Erythroblast (primary cell): ENCODE measurements at regions not wholly inside any gene's neighbourhood (a gene's known extent, or its start where the extent isn't known, plus 50 kb on each side); places are given as distances from the start of the nearest gene placed in this dataset.

Experiments used
- DNase-seq, 2 experiments: peaks; one replicate each; lab custom pipeline; 2025; lab: John Stamatoyannopoulos, UW
- GATA1 ChIP-seq: IDR thresholded peaks from 2 replicates; pipeline ENCODE4 v1.6.1; 2011; ENCODE audit warnings: low read depth, mild to moderate bottlenecking, control low read depth, low read length, moderate library complexity
- POLR2A ChIP-seq: IDR thresholded peaks from 2 replicates; pipeline ENCODE4 v1.6.1; 2011; ENCODE audit warnings: mild to moderate bottlenecking, low read length

GRCh38 chr13:44169018-44169911, 204.4 kb upstream of the SERP2 start:
- no peak for TF ChIP-seq POLR2A
- no peak for TF ChIP-seq GATA1
- DNase-seq: no peak

- TF ChIP-seq POLR2A: no peak
- no peak for TF ChIP-seq GATA1
- no peak for DNase-seq
Observed at GRCh38 chr13:44170731-44171130, 202.9 kb upstream of the SERP2 start.

- no peak for DNase-seq
- TF ChIP-seq GATA1: no peak
- TF ChIP-seq POLR2A: no peak
Observed at GRCh38 chr13:44171156-44171555, 202.5 kb upstream of the SERP2 start.

- TF ChIP-seq GATA1: no peak
- TF ChIP-seq POLR2A: no peak
- DNase-seq: no peak
Observed at GRCh38 chr13:44171861-44172260, 201.8 kb upstream of the SERP2 start.

GRCh38 chr13:44172281-44172810, 201.3 kb upstream of the SERP2 start:
- no peak for DNase-seq
- no peak for TF ChIP-seq GATA1
- TF ChIP-seq POLR2A: no peak

- DNase-seq: peak; percentile 82 to 83
- TF ChIP-seq POLR2A (no peak), GATA1 (no peak)
Observed at GRCh38 chr13:44174769-44175425, 198.7 kb upstream of the SERP2 start.

GRCh38 chr13:44176173-44176572, 197.5 kb upstream of the SERP2 start:
- no peak for TF ChIP-seq GATA1
- TF ChIP-seq POLR2A: no peak

GRCh38 chr13:44180876-44181536, 192.6 kb upstream of the SERP2 start:
- TF ChIP-seq GATA1: no peak
- no peak for TF ChIP-seq POLR2A

More at GRCh38 chr13:44176173-44176572, 197.5 kb upstream of the SERP2 start:
- DNase-seq: no peak

GRCh38 chr13:44181931-44182330, 191.7 kb upstream of the SERP2 start:
- no peak for DNase-seq
- TF ChIP-seq GATA1 (no peak), POLR2A (no peak)

More at GRCh38 chr13:44180876-44181536, 192.6 kb upstream of the SERP2 start:
- DNase-seq: no peak

GRCh38 chr13:44184740-44185139, 188.9 kb upstream of the SERP2 start:
- TF ChIP-seq GATA1 (no peak), POLR2A (no peak)
- no peak for DNase-seq

- TF ChIP-seq GATA1 (no peak), POLR2A (no peak)
Observed at GRCh38 chr13:44188257-44188656, 185.4 kb upstream of the SERP2 start.

GRCh38 chr13:44189085-44189484, 184.5 kb upstream of the SERP2 start:
- no peak for TF ChIP-seq POLR2A
- TF ChIP-seq GATA1: no peak
- DNase-seq: no peak

More at GRCh38 chr13:44188257-44188656, 185.4 kb upstream of the SERP2 start:
- peak in 1 of 2 experiments; percentile 38 for DNase-seq

GRCh38 chr13:44191103-44191502, 182.5 kb upstream of the SERP2 start:
- no peak for DNase-seq

More at GRCh38 chr13:44191103-44191502, 182.5 kb upstream of the SERP2 start:
- TF ChIP-seq GATA1 (no peak), POLR2A (no peak)
